GM19468 (cell line): ENCODE measurements at regions not wholly inside any gene's neighbourhood (a gene's known extent, or its start where the extent isn't known, plus 50 kb on each side); places are given as distances from the start of the nearest gene placed in this dataset.
"Not testable (repeated sequence)": the region's sequence is repeated elsewhere in the genome, so short reads cannot be mapped to it uniquely, and the experiment has no call there.

Experiments
- ATAC-seq: cut with Tn5 transposase; IDR thresholded peaks from one replicate; pipeline ENCODE4 v1.9.1; 2021; ENCODE audit warnings: mild to moderate bottlenecking, moderate library complexity, moderate number of reproducible peaks; ENCODE audit not compliant: unreplicated experiment; ENCODE audit errors: extremely low read depth

- no peak for ATAC-seq
Observed at GRCh38 chr4:134773497-134774000, 572.0 kb upstream of the PABPC4L start.

- ATAC-seq: no peak
Observed at GRCh38 chr4:134762053-134762452, 560.5 kb upstream of the PABPC4L start.

GRCh38 chr4:134756421-134756820 lies 554.8 kb upstream of the PABPC4L start:
- ATAC-seq: no peak

GRCh38 chr4:134754301-134755019 lies 552.9 kb upstream of the PABPC4L start:
- no peak for ATAC-seq

GRCh38 chr4:134753390-134753789 lies 551.8 kb upstream of the PABPC4L start:
- no peak for ATAC-seq

GRCh38 chr4:134747108-134747805 lies 545.7 kb upstream of the PABPC4L start:
- no peak for ATAC-seq

GRCh38 chr4:134740290-134740689 lies 538.7 kb upstream of the PABPC4L start:
- no peak for ATAC-seq

- no peak for ATAC-seq
Observed at GRCh38 chr4:134735901-134736300, 534.3 kb upstream of the PABPC4L start.

GRCh38 chr4:134727696-134728095 lies 526.1 kb upstream of the PABPC4L start:
- no peak for ATAC-seq

GRCh38 chr4:134722306-134722705 lies 520.7 kb upstream of the PABPC4L start:
- ATAC-seq: no peak

- ATAC-seq: no peak
Observed at GRCh38 chr4:134720030-134720429, 518.4 kb upstream of the PABPC4L start.

GRCh38 chr4:134708616-134709015 lies 507.0 kb upstream of the PABPC4L start:
- ATAC-seq: no peak

- no peak for ATAC-seq
Observed at GRCh38 chr4:134708026-134708425, 506.4 kb upstream of the PABPC4L start.

GRCh38 chr4:134702374-134702773 lies 500.8 kb upstream of the PABPC4L start:
- ATAC-seq: no peak

GRCh38 chr4:134700251-134700650 lies 498.7 kb upstream of the PABPC4L start:
- no peak for ATAC-seq

- not testable (repeated sequence) for ATAC-seq
Observed at GRCh38 chr4:134698831-134699230, 497.2 kb upstream of the PABPC4L start.

- ATAC-seq: no peak
Observed at GRCh38 chr4:134695433-134695832, 493.8 kb upstream of the PABPC4L start.

GRCh38 chr4:134691915-134692314 lies 490.3 kb upstream of the PABPC4L start:
- no peak for ATAC-seq

- no peak for ATAC-seq
Observed at GRCh38 chr4:134687646-134688628, 486.3 kb upstream of the PABPC4L start.

GRCh38 chr4:134677209-134677814 lies 475.7 kb upstream of the PABPC4L start:
- no peak for ATAC-seq
